Esophagus muscularis mucosa (tissue), 4 donors: ENCODE measurements at regions not wholly inside any gene's neighbourhood (a gene's known extent, or its start where the extent isn't known, plus 50 kb on each side); places are given as distances from the start of the nearest gene placed in this dataset.

Source experiments
- EP300 ChIP-seq: sonication (generic); formaldehyde crosslinking; IDR thresholded peaks from one replicate; pipeline ENCODE4 v1.6.1; 2017; ENCODE audit warnings: antibody characterized with exemption
- POLR2A ChIP-seq: fragments of 450-650 bp; IDR thresholded peaks from one replicate; pipeline ENCODE4 v1.6.1; 2017; ENCODE audit warnings: antibody characterized with exemption, moderate library complexity, mild to moderate bottlenecking, low read depth
- TF ChIP-seq, protein P1 (sequence below), 3 experiments: fragments of 200-600 bp in 2 of 3; fragments of 450-650 bp in 1 of 3; sonication (generic) in 2 of 3; IDR thresholded peaks; one replicate each; pipeline ENCODE4 v1.5.1; 2017 to 2019; ENCODE audit warnings: antibody characterized with exemption in 3 of 3, mild to moderate bottlenecking in 2 of 3, moderate library complexity in 1 of 3

DNA sequence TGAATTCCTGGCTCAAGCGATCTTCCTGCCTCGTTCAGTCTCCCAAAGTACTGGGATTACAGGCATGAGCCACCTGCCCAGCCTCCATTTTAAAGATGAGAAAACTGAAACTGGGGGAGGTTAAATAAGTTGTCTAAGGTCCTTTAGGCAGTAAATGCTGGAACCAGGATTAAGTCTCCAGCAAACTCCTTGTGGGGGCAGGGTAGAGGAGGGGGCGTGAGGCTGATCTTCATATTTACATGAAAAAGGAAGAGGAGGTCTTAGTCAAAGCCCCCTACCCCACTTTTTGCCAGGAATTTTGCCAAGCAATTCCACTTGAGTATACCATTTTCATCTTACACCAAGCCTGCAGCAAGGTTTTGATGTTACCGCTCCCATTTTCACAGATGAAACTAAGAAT lies 76.6 kb upstream of the NR4A3 start:
- TF ChIP-seq EP300, result no peak
- TF ChIP-seq, protein P1, sequence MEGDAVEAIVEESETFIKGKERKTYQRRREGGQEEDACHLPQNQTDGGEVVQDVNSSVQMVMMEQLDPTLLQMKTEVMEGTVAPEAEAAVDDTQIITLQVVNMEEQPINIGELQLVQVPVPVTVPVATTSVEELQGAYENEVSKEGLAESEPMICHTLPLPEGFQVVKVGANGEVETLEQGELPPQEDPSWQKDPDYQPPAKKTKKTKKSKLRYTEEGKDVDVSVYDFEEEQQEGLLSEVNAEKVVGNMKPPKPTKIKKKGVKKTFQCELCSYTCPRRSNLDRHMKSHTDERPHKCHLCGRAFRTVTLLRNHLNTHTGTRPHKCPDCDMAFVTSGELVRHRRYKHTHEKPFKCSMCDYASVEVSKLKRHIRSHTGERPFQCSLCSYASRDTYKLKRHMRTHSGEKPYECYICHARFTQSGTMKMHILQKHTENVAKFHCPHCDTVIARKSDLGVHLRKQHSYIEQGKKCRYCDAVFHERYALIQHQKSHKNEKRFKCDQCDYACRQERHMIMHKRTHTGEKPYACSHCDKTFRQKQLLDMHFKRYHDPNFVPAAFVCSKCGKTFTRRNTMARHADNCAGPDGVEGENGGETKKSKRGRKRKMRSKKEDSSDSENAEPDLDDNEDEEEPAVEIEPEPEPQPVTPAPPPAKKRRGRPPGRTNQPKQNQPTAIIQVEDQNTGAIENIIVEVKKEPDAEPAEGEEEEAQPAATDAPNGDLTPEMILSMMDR (IDR thresholded peaks at IDR 0.05), result no peak
- no peak for TF ChIP-seq POLR2A
